Neutrophil (primary cell): ENCODE measurements at regions not wholly inside any gene's neighbourhood (a gene's known extent, or its start where the extent isn't known, plus 50 kb on each side); places are given as distances from the start of the nearest gene placed in this dataset.

Source experiments
- H3K27ac ChIP-seq: fragments of 200-600 bp; sonication (generic); 2 replicates; pipeline ENCODE4 v1.5.1; 2016; ENCODE audit warnings: mild to moderate bottlenecking, moderate library complexity
- H3K27me3 ChIP-seq: fragments of 200-600 bp; sonication (generic); 2 replicates; pipeline ENCODE4 v1.6.0; 2016; ENCODE audit warnings: mild to moderate bottlenecking
- H3K36me3 ChIP-seq: fragments of 200-600 bp; sonication (generic); 2 replicates; pipeline ENCODE4 v1.5.1; 2017
- H3K4me1 ChIP-seq, 2 experiments: fragments of 200-600 bp in 1 of 2; sonication (generic) in 1 of 2; 1 replicate in 1 of 2; 2 replicates in 1 of 2; pipeline versions ENCODE4 v1.5.1 to v1.6.1; 2013 to 2016; ENCODE audit warnings: low read depth in 1 of 2, low read length in 1 of 2, mild to moderate bottlenecking in 1 of 2, moderate library complexity in 1 of 2; ENCODE audit not compliant: control insufficient read depth in 1 of 2, insufficient read depth in 1 of 2
- H3K4me3 ChIP-seq, 2 experiments: fragments of 200-600 bp in 1 of 2; sonication (generic) in 1 of 2; 1 replicate in 1 of 2; 2 replicates in 1 of 2; pipeline ENCODE4 v1.5.1; 2013 to 2016; ENCODE audit warnings: low read depth in 1 of 2, low read length in 1 of 2, mild to moderate bottlenecking in 1 of 2, moderate library complexity in 1 of 2
- H3K9me3 ChIP-seq: fragments of 200-600 bp; sonication (generic); 2 replicates; pipeline ENCODE4 v1.5.1; 2016
- CTCF ChIP-seq: fragments of 200-600 bp; sonication (generic); IDR thresholded peaks from 2 replicates; pipeline ENCODE4 v1.5.1; 2016; ENCODE audit warnings: antibody characterized with exemption

GRCh38 chrX:45824471-45824870 is 623.8 kb upstream of the DIPK2B start:
- Histone ChIP-seq H3K36me3 (no peaks in the 10 kb centered on the region), H3K27me3 (no peaks in the 10 kb centered on the region), H3K4me3 (no peak overlapping the region), H3K27ac (no peak overlapping the region), H3K4me1 (no peaks in the 10 kb centered on the region), H3K9me3 (no peaks in the 10 kb centered on the region)
- no peak for TF ChIP-seq CTCF

GRCh38 chrX:45823536-45823935 is 622.9 kb upstream of the DIPK2B start:
- no peaks in the 10 kb centered on the region for H3K27me3 ChIP-seq
- no peak for TF ChIP-seq CTCF
- no peak overlapping the region for H3K27ac ChIP-seq
- H3K36me3 ChIP-seq = no peaks in the 10 kb centered on the region
- no peak overlapping the region for H3K4me3 ChIP-seq
- no peaks in the 10 kb centered on the region for H3K4me1 ChIP-seq
- no peaks in the 10 kb centered on the region for H3K9me3 ChIP-seq

- Histone ChIP-seq H3K27me3 (no peaks in the 10 kb centered on the region), H3K4me1 (no peaks in the 10 kb centered on the region), H3K36me3 (no peaks in the 10 kb centered on the region), H3K27ac (no peak overlapping the region), H3K4me3 (no peak overlapping the region), H3K9me3 (no peaks in the 10 kb centered on the region)
- no peak for TF ChIP-seq CTCF
Measured at GRCh38 chrX:45822124-45822523, 621.4 kb upstream of the DIPK2B start.

- no peak overlapping the region for H3K4me3 ChIP-seq
- no peak for TF ChIP-seq CTCF
- no peaks in the 10 kb centered on the region for H3K27me3 ChIP-seq
- H3K9me3 ChIP-seq = no peaks in the 10 kb centered on the region
- H3K27ac ChIP-seq = no peak overlapping the region
- H3K4me1 ChIP-seq = no peaks in the 10 kb centered on the region
- H3K36me3 ChIP-seq = no peaks in the 10 kb centered on the region
Measured at GRCh38 chrX:45818913-45819312, 618.2 kb upstream of the DIPK2B start.

GRCh38 chrX:45815441-45815840 is 614.8 kb upstream of the DIPK2B start:
- Histone ChIP-seq H3K27me3 (no peaks in the 10 kb centered on the region), H3K9me3 (no peaks in the 10 kb centered on the region)

More at GRCh38 chrX:45815441-45815840, 614.8 kb upstream of the DIPK2B start:
- H3K27ac ChIP-seq = no peak overlapping the region
- H3K36me3 ChIP-seq = no peaks in the 10 kb centered on the region
- H3K4me3 ChIP-seq = no peak overlapping the region
- H3K4me1 ChIP-seq = no peaks in the 10 kb centered on the region
- no peak for TF ChIP-seq CTCF
